HUES64 (cell line): ENCODE measurements at regions not wholly inside any gene's neighbourhood (a gene's known extent, or its start where the extent isn't known, plus 50 kb on each side); places are given as distances from the start of the nearest gene placed in this dataset.
"Not testable (repeated sequence)": the region's sequence is repeated elsewhere in the genome, so short reads cannot be mapped to it uniquely, and the experiment has no call there.

ENCODE experiments used
- H3K27ac ChIP-seq: 2 replicates; pipeline ENCODE4 v1.7.0; 2013; ENCODE audit warnings: low read depth, low read length, inconsistent platforms
- H3K27me3 ChIP-seq: 2 replicates; pipeline ENCODE4 v1.6.1; 2013; ENCODE audit warnings: mild to moderate bottlenecking, low read length; ENCODE audit not compliant: insufficient read depth
- H3K36me3 ChIP-seq: 2 replicates; pipeline ENCODE4 v1.6.1; 2013; ENCODE audit warnings: mild to moderate bottlenecking, low read length; ENCODE audit not compliant: insufficient read depth
- H3K4me1 ChIP-seq: 2 replicates; pipeline ENCODE4 v1.6.1; 2013; ENCODE audit warnings: mild to moderate bottlenecking, low read length, moderate library complexity; ENCODE audit not compliant: insufficient read depth
- H3K4me3 ChIP-seq: 2 replicates; pipeline ENCODE4 v1.5.1; 2013; ENCODE audit warnings: mild to moderate bottlenecking, low read length, moderate library complexity
- H3K9ac ChIP-seq: 2 replicates; pipeline ENCODE4 v1.6.1; 2013; ENCODE audit warnings: mild to moderate bottlenecking, low read depth, low read length
- H3K9me3 ChIP-seq: 2 replicates; pipeline ENCODE4 v1.6.1; 2013; ENCODE audit warnings: low read depth, low read length; ENCODE audit not compliant: insufficient read depth
- whole genome bisulfite sequencing: fragments of 150-250, 120-280 bp; methylation state at CpG from one replicate; pipeline ENCODE4 v1.1.7; 2013; ENCODE audit warnings: missing lambda C conversion rate; 5-methylcytosine and 5-hydroxymethylcytosine counted together

DNA sequence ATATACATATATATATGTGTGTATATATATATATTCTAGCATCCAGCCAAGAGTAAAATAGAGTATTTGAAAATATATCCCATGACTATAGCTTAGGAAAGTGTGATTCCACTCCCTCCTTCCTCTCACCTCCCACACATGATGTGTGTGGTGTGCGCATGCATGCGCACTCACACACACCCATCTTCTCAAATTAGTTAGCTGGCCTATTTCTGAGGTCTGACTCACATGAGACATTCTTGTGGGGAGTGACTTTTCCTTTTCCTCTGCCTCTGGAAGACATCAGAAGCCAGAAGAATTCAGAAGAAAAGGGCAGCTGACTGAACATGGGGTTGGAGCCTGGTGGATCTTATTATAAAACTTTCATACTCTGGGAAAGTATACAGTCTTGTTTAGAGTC, 793.5 kb upstream of the ZNF722 start:
- H3K36me3 ChIP-seq, result no peaks in the 10 kb centered on the region
- 0 out of 2 replicates have a peak overlapping the region, but pooled peaks have one; percentile 4 for H3K4me3 ChIP-seq
- no peaks in the 10 kb centered on the region for H3K27me3 ChIP-seq
- whole genome bisulfite sequencing, result 90% methylated on average over 2 of the region's 2 CpGs
- H3K9me3 ChIP-seq, result peaks cover 92% of the 10 kb centered on the region
- no peak overlapping the region for H3K9ac ChIP-seq
- H3K4me1 ChIP-seq, result no peaks in the 10 kb centered on the region
- no peak overlapping the region for H3K27ac ChIP-seq

GRCh38 chr7:63233101-63233500, 765.5 kb upstream of the ZNF722 start:
- H3K4me3 ChIP-seq, H3K4me1 ChIP-seq, H3K27me3 ChIP-seq, H3K36me3 ChIP-seq, H3K27ac ChIP-seq, H3K9ac ChIP-seq: not testable (repeated sequence)
- peaks cover 45% of the 10 kb centered on the region for H3K9me3 ChIP-seq
- 90% methylated on average over 15 of the region's 19 CpGs for WGBS

GRCh38 chr7:63233881-63234280, 764.8 kb upstream of the ZNF722 start:
- Histone ChIP-seq H3K36me3 (no peaks in the 10 kb centered on the region), H3K27me3 (no peaks in the 10 kb centered on the region), H3K9ac (no peak overlapping the region), H3K4me1 (no peaks in the 10 kb centered on the region), H3K4me3 (no peak overlapping the region), H3K9me3 (peaks cover 45% of the 10 kb centered on the region), H3K27ac (no peak overlapping the region)
- 84% methylated on average over 10 of the region's 10 CpGs for WGBS
